GM12865 (cell line): ENCODE measurements at regions not wholly inside any gene's neighbourhood (a gene's known extent, or its start where the extent isn't known, plus 50 kb on each side); places are given as distances from the start of the nearest gene placed in this dataset.

ENCODE experiments used
- DNase-seq: peaks from one replicate; pipeline ENCODE4 v3.0.0; 2010; ENCODE audit warnings: low read depth
- H3K4me3 ChIP-seq: 2 replicates; pipeline ENCODE4 v1.5.1; 2011; ENCODE audit warnings: mild to moderate bottlenecking, low read depth, low read length, control low read depth
- TF ChIP-seq, protein P1 (sequence below): IDR thresholded peaks from 2 replicates; pipeline ENCODE4 v1.5.1; 2011; ENCODE audit warnings: low read length, control low read depth, low read depth, inconsistent platforms; ENCODE audit not compliant: insufficient read depth; ENCODE audit errors: missing control alignments

DNA sequence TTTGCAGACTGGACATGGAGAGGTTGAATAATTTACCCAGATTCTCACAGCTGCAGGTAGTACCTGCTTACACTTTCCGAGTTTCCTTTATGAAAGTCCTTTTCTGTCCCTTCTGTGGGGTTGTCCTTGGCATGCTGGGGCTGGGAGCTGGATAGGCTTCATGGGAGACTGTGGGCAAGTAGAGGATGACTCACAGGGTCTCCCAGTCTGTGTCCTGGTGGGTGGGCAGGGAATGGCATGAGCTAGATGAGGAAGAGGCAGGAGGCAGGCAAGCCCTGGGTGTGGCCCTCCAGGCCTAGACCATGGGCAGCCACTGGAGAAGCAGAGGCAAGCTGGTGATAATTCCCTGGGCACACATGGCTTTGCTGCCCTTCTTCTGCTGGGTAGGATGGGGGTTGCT, 80.6 kb downstream of the NAV1 start:
- no peak overlapping the region for H3K4me3 ChIP-seq
- DNase-seq, result no peak
- TF ChIP-seq, protein P1, sequence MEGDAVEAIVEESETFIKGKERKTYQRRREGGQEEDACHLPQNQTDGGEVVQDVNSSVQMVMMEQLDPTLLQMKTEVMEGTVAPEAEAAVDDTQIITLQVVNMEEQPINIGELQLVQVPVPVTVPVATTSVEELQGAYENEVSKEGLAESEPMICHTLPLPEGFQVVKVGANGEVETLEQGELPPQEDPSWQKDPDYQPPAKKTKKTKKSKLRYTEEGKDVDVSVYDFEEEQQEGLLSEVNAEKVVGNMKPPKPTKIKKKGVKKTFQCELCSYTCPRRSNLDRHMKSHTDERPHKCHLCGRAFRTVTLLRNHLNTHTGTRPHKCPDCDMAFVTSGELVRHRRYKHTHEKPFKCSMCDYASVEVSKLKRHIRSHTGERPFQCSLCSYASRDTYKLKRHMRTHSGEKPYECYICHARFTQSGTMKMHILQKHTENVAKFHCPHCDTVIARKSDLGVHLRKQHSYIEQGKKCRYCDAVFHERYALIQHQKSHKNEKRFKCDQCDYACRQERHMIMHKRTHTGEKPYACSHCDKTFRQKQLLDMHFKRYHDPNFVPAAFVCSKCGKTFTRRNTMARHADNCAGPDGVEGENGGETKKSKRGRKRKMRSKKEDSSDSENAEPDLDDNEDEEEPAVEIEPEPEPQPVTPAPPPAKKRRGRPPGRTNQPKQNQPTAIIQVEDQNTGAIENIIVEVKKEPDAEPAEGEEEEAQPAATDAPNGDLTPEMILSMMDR, result no peak

DNA sequence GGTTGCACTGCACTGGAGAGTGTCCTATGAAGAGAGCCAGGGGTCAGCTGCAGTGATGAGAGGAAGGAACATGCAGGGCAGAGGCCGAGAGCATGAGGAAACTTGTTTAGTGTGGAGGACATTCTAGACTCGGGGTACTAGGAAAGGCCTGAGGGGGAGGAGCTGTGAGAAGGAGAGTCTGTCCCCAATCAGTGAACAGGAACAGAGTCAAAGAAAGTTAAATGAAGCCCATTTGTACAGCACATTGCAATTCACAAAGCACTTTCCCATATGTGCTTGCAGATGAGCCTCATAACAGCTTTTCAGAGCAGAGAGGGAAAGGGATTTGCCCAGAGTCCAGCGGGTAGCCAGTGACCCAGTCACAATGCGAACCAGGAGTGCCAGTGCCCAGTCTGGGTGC, 83.4 kb downstream of the NAV1 start:
- no peak for DNase-seq
- TF ChIP-seq, protein P1, result no peak
- no peak overlapping the region for H3K4me3 ChIP-seq

DNA sequence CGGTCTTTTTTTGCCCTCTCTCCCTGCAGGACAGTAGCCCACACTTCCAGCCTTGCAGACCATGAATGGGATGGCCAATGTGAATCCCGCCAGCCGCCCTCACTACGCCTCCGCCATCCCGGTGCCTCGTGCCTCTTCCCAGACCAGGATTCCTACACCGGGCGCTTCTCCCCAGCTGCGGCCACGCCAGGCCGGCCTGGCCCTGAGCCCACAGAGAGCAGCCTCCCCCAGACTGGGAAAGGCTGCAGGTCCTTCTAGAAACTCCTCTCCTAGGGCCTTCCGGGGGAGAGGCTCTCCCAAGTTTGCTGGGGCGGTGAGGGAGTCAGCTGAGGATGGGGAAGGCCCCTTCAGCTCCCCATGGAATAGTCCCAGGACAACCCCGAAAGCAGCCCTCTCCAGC, 83.9 kb downstream of the NAV1 start:
- TF ChIP-seq, protein P1, result no peak
- no peak overlapping the region for H3K4me3 ChIP-seq
- DNase-seq, result no peak

DNA sequence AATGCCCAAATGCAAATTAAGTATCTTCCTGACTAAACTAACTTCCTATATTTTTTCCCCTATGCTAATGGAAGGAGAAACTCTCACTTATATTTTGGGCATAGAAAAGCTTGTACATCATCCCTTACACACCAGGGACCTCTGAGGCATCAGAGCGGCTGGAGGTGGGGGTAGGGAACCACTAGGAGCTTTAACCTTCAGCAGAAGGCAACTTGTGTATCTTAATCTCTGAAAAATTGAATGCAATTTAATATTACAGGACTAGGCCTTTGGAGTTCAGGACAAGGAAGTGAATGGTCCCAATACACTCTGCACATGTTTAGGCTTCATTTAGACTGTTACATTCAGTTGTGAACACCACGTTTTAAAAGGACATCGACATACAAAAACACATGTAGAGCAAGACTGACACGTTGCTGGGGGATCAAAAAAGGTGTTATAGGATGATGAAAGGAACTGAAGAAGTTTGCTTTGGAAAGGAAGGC, 85.9 kb downstream of the NAV1 start:
- TF ChIP-seq, protein P1, result no peak
- no peak for DNase-seq
- no peak overlapping the region for H3K4me3 ChIP-seq

DNA sequence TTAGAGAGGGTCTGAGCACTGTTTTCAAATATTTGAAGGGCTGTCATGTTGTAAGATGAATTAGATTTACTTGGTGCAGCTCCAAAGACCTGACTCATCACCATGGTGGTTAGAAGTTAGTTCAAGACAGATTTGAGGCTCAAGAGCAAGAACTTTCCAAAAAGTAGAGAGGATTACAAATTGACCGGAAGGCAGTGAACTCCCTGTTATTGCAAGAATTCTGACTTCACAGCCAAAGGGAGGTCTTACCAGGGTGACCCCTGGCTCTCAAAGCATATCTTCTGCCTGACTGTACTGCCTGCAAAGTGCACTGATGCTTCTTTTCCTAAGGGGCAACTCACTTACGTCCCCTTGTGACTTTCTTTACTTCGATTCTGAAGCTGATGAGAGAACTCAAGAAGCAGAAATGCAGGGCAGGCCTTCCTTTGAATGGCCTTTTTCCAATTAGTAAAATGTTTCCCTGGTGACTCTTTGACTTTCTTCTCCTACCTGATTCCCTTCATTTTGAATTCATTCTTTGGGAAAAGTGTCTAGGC, 86.4 kb downstream of the NAV1 start:
- DNase-seq, result no peak
- TF ChIP-seq, protein P1, result no peak
- H3K4me3 ChIP-seq, result no peak overlapping the region

DNA sequence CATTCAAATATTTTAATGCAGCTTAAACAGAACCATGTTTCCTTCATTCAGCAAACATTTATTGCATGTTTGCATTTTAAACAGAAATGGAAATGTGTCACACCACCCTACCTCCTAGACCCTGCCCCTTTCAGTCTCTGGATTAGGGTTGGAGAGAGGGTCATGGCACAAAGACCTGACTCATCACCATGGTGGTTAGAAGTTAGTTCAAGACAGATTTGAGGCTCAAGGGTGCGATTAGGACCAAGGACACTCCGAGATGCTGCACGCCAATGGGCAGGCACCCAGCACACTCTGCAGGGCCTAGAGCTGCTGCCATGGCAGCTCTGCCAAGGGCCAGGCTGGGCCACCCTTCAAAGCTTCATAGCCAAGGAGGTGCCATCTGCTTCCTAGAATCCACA, 86.9 kb downstream of the NAV1 start:
- DNase-seq, result no peak
- TF ChIP-seq, protein P1, result no peak
- no peak overlapping the region for H3K4me3 ChIP-seq

DNA sequence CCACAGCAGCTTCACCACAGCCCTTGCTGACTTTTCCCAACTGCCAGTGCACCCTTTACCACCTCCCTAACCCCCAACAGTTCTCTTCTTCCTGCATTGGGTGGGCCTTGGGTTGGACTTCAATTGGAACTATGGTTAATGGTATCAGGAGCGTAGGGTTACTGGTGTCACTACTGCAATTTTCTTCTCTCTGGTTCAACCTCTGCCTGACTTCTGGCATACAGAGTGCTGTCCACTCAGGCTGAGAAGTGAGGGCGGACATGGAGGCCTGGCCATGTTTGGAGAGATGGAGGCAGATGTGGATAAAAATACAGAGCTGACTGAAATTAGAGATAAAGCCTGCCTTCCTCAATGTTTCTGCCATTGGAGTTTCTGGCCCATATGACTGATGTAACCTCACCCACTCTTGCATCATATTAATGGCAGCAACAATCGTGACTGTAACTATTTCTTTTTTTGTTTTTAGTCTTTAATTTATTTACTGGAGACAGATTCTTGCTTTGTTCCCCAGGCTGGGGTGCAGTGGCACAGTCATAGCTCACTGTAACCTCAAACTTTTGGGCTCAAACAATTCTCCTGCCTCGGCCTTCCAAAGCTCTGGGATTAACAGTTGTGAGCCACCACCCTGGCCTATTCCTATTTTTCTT, 87.8 kb downstream of the NAV1 start:
- H3K4me3 ChIP-seq, result no peak overlapping the region
- TF ChIP-seq, protein P1, result no peak
- DNase-seq, result no peak
